ENCODE measurements at regions not wholly inside any gene's neighbourhood (a gene's known extent, or its start where the extent isn't known, plus 50 kb on each side); places are given as distances from the start of the nearest gene placed in this dataset.

DNA sequence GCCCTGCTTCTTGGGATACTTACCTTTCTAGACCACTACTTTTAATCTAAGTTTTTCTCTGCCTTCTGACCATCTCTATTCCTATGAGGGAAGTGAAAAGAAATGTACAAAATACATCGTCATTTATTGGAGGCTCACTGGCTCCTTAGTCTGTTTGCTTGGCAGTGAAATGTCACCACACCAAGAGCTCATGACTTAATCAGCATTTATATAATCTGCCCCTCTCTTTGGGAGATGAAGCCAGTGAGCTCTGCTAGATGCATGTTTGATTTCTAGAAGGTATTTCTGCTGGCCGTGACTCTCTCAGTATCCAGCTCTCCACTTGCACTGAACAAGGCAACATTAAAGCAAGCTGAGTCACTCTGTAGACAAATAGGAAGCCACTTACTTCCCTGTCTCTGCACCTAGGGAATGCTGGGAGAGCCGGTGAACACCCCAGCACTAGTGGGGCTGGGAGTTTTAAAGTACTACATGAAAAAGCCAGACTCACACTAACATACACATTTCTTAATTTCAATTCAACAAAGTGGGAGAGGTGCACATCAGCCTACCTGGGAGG, 79.1 kb downstream of the MID1IP1 start:
- TF ChIP-seq, protein P1, sequence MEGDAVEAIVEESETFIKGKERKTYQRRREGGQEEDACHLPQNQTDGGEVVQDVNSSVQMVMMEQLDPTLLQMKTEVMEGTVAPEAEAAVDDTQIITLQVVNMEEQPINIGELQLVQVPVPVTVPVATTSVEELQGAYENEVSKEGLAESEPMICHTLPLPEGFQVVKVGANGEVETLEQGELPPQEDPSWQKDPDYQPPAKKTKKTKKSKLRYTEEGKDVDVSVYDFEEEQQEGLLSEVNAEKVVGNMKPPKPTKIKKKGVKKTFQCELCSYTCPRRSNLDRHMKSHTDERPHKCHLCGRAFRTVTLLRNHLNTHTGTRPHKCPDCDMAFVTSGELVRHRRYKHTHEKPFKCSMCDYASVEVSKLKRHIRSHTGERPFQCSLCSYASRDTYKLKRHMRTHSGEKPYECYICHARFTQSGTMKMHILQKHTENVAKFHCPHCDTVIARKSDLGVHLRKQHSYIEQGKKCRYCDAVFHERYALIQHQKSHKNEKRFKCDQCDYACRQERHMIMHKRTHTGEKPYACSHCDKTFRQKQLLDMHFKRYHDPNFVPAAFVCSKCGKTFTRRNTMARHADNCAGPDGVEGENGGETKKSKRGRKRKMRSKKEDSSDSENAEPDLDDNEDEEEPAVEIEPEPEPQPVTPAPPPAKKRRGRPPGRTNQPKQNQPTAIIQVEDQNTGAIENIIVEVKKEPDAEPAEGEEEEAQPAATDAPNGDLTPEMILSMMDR (IDR thresholded peaks at IDR 0.05): no peak
- TF ChIP-seq POLR2A (IDR thresholded peaks at IDR 0.05): no peak
- TF ChIP-seq POLR2AphosphoS5 (IDR thresholded peaks at IDR 0.05): no peak
- Histone ChIP-seq H3K27me3 (peaks cover 0 to 41% of the 10 kb centered on the region in 2 donors), H3K36me3 (no peaks in the 10 kb centered on the region), H3K4me3 (no peak overlapping the region), H3K9me3 (peaks cover 0 to 7% of the 10 kb centered on the region in 2 donors), H3K27ac (no peak overlapping the region), H3K4me1 (no peaks in the 10 kb centered on the region)
- DNase-seq (ENCODE audit: low spot score in 2 of 2): no peak
- intact Hi-C loops (cut with DNase I; ENCODE audit: low total_unique reads): no loop called here

DNA sequence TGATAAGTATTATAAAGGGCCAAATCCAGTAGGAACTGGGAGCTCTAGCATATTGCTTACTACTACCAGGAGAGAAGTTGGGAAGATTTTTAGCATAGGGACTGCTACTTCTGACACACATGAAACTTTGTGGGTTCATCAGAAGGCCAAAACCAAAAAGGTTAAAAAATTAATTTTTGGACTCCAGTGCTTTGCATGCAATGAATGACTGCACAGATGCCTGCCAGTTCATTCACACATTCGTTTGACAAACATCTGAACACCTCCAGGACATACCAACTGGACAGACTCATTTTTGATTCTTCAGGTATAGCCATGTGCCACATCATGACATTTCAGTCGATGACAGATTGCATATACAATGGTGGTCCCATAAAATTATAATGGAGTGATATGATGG, 79.8 kb downstream of the MID1IP1 start:
- intact Hi-C loops (cut with DNase I; ENCODE audit: low total_unique reads): no loop called here

DNA sequence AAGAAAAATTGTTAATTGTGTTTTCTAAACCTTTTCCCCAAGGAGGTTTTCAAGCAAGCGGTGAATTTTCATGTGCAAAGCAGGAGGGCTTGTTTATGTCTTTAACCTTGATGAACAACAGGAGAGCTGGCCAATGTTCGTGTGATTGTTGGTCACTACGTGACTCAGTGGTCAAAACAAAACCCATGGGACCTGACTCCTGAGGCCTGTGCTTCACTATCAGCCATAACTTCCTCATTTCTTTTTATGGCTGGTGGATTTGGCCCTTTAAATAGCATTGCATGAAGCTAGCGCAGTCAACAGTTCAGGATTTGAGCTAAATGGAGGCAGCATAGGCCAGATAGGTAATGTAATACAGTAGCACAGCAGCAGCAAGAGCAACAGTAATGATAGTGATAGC, 80.5 kb downstream of the MID1IP1 start:
- no peak overlapping the region for H3K4me3 ChIP-seq
- no peaks in the 10 kb centered on the region for H3K36me3 ChIP-seq
- peaks cover 0 to 48% of the 10 kb centered on the region in 2 donors for H3K27me3 ChIP-seq
- intact Hi-C loops (cut with DNase I; ENCODE audit: low total_unique reads): no loop called here
- TF ChIP-seq, protein P1 (IDR thresholded peaks at IDR 0.05): no peak
- TF ChIP-seq POLR2A (IDR thresholded peaks at IDR 0.05): no peak
- no peak for TF ChIP-seq POLR2AphosphoS5 (IDR thresholded peaks at IDR 0.05)
- no peak overlapping the region for H3K27ac ChIP-seq
- DNase-seq (ENCODE audit: low spot score in 2 of 2): no peak
- peaks cover 0 to 7% of the 10 kb centered on the region in 2 donors for H3K9me3 ChIP-seq
- H3K4me1 ChIP-seq: no peaks in the 10 kb centered on the region

More for the DNA sequence above, 79.8 kb downstream of the MID1IP1 start:
- Histone ChIP-seq H3K36me3 (no peaks in the 10 kb centered on the region), H3K27me3 (peaks cover 0 to 48% of the 10 kb centered on the region in 2 donors), H3K27ac (no peak overlapping the region), H3K4me1 (no peaks in the 10 kb centered on the region), H3K4me3 (no peak overlapping the region), H3K9me3 (peaks cover 0 to 7% of the 10 kb centered on the region in 2 donors)
- DNase-seq (ENCODE audit: low spot score in 2 of 2): no peak
- no peak for TF ChIP-seq POLR2A (IDR thresholded peaks at IDR 0.05)

- no peak for TF ChIP-seq POLR2A (IDR thresholded peaks at IDR 0.05)
- no peak for TF ChIP-seq POLR2AphosphoS5 (IDR thresholded peaks at IDR 0.05)
- TF ChIP-seq, protein P1 (IDR thresholded peaks at IDR 0.05): no peak
- H3K9me3 ChIP-seq: peaks cover 0 to 7% of the 10 kb centered on the region in 2 donors
- no peak for DNase-seq (ENCODE audit: low spot score in 2 of 2)
Observed at GRCh38 chrX:38882894-38883626, 81.8 kb downstream of the MID1IP1 start.

GRCh38 chrX:38886112-38886511, 84.9 kb downstream of the MID1IP1 start:
- Histone ChIP-seq H3K27ac (no peak overlapping the region), H3K27me3 (peaks cover 0 to 38% of the 10 kb centered on the region in 2 donors), H3K36me3 (no peaks in the 10 kb centered on the region), H3K4me3 (no peak overlapping the region), H3K9me3 (peaks cover 0 to 7% of the 10 kb centered on the region in 2 donors), H3K4me1 (no peaks in the 10 kb centered on the region)
- intact Hi-C loops (cut with DNase I; ENCODE audit: low total_unique reads): no loop called here
- TF ChIP-seq, protein P1 (IDR thresholded peaks at IDR 0.05): no peak
- TF ChIP-seq POLR2AphosphoS5 (IDR thresholded peaks at IDR 0.05) (no peak), POLR2A (IDR thresholded peaks at IDR 0.05) (no peak)
- DNase-seq (ENCODE audit: low spot score in 2 of 2): no peak

More at GRCh38 chrX:38882894-38883626, 81.8 kb downstream of the MID1IP1 start:
- Histone ChIP-seq H3K27me3 (peaks cover 0 to 42% of the 10 kb centered on the region in 2 donors), H3K4me3 (no peak overlapping the region), H3K4me1 (no peaks in the 10 kb centered on the region), H3K27ac (no peak overlapping the region), H3K36me3 (no peaks in the 10 kb centered on the region)
- intact Hi-C loops (cut with DNase I; ENCODE audit: low total_unique reads): no loop called here
